ENCODE measurements at regions not wholly inside any gene's neighbourhood (a gene's known extent, or its start where the extent isn't known, plus 50 kb on each side); places are given as distances from the start of the nearest gene placed in this dataset.

DNA sequence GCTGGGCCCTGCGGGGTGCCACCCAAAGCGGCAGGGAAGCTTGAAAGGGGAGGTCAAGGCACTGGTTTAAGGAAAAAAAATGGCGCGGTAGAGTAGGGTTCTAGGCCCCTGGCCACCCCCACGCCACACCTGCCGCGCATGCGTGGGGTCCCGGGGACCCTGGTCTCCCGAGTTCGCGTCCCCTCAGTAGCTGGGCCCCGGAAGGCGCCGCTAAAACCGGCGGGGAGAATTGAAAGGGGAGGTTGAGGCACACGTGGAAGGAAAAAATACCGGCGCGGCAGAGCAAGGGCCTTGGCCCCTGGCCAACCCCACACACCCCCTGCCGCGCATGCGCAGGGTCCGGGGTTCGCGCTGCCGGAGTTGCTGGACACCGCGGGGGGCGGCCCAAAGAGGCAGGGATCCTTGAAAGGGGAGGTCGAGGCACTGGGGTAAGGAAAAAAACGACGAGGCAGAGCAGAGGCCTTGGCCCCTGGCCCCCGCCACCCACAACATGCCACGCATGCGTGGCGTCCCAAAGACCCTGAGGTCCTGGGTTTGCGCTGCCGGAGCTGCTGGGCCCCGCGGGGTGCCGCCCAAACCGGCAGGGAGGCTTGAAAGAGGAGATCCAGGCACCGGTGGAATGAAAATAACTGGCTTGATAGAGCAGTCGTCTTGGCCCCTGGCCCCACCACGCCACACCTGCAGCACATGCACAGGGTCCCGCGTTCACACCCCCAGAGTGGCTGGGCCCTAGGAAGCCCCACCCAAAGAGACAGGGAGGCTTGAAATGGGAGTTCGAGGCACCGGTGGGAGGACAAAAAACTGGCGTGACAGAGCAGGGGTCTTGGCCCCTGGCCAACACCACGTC is 314.5 kb downstream of the ALG10 start:
- 53 to 61% methylated on average over 53 of the region's 53 CpGs for WGBS, 2 donors
- H3K36me3 ChIP-seq: no peaks in the 10 kb centered on the region
- peaks cover 0 to 91% (median 50%) of the 10 kb centered on the region in 7 donors for H3K27me3 ChIP-seq
- intact Hi-C loops (cut with DNase I): no loop called here
- ATAC-seq (no peak), DNase-seq (no peak)
- no peak overlapping the region for H3K27ac ChIP-seq
- no peaks in the 10 kb centered on the region for H3K4me1 ChIP-seq
- TF ChIP-seq, protein P1, sequence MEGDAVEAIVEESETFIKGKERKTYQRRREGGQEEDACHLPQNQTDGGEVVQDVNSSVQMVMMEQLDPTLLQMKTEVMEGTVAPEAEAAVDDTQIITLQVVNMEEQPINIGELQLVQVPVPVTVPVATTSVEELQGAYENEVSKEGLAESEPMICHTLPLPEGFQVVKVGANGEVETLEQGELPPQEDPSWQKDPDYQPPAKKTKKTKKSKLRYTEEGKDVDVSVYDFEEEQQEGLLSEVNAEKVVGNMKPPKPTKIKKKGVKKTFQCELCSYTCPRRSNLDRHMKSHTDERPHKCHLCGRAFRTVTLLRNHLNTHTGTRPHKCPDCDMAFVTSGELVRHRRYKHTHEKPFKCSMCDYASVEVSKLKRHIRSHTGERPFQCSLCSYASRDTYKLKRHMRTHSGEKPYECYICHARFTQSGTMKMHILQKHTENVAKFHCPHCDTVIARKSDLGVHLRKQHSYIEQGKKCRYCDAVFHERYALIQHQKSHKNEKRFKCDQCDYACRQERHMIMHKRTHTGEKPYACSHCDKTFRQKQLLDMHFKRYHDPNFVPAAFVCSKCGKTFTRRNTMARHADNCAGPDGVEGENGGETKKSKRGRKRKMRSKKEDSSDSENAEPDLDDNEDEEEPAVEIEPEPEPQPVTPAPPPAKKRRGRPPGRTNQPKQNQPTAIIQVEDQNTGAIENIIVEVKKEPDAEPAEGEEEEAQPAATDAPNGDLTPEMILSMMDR (IDR thresholded peaks at IDR 0.05): no peak
- peaks cover 0 to 87% (median 0%) of the 10 kb centered on the region in 11 donors for H3K9me3 ChIP-seq
- no peak overlapping the region for H3K4me3 ChIP-seq

GRCh38 chr12:34338751-34339150 is 316.5 kb downstream of the ALG10 start:
- Histone ChIP-seq H3K9me3 (peaks cover 0 to 87% (median 0%) of the 10 kb centered on the region in 11 donors), H3K27ac (no peak overlapping the region), H3K36me3 (no peaks in the 10 kb centered on the region), H3K4me1 (no peaks in the 10 kb centered on the region), H3K27me3 (peaks cover 0 to 91% (median 52%) of the 10 kb centered on the region in 7 donors), H3K4me3 (no peak overlapping the region)
- TF ChIP-seq, protein P1 (IDR thresholded peaks at IDR 0.05): no peak
- ATAC-seq: no peak
- DNase-seq: no peak
- intact Hi-C loops (cut with DNase I): no loop called here
- WGBS, 2 donors: 63 to 67% methylated on average over 22 of the region's 22 CpGs

- no peak for DNase-seq
- 47 to 55% methylated on average over 26 of the region's 26 CpGs for WGBS, 2 donors
- intact Hi-C loops (cut with DNase I): no loop called here
- peaks cover 0 to 92% (median 42%) of the 10 kb centered on the region in 7 donors for H3K27me3 ChIP-seq
- no peak overlapping the region for H3K27ac ChIP-seq
- no peak for ATAC-seq
- TF ChIP-seq, protein P1 (IDR thresholded peaks at IDR 0.05): no peak
- H3K4me1 ChIP-seq: no peaks in the 10 kb centered on the region
- peaks cover 0 to 86% (median 0%) of the 10 kb centered on the region in 11 donors for H3K9me3 ChIP-seq
- H3K4me3 ChIP-seq: no peak overlapping the region
- H3K36me3 ChIP-seq: no peaks in the 10 kb centered on the region
These were observed 317.6 kb downstream of the ALG10 start for GRCh38 chr12:34339922-34340321.

GRCh38 chr12:34340534-34341361 is 318.5 kb downstream of the ALG10 start:
- H3K4me3 ChIP-seq: no peak overlapping the region
- ATAC-seq (no peak), DNase-seq (no peak)
- peaks cover 0 to 85% (median 0%) of the 10 kb centered on the region in 11 donors for H3K9me3 ChIP-seq
- intact Hi-C loops (cut with DNase I): no loop called here
- H3K27me3 ChIP-seq: peaks cover 0 to 92% (median 42%) of the 10 kb centered on the region in 7 donors
- WGBS, 2 donors: 40 to 47% methylated on average over 49 of the region's 49 CpGs
- TF ChIP-seq, protein P1 (IDR thresholded peaks at IDR 0.05): no peak
- no peaks in the 10 kb centered on the region for H3K36me3 ChIP-seq
- no peak overlapping the region for H3K27ac ChIP-seq
- no peaks in the 10 kb centered on the region for H3K4me1 ChIP-seq
